GM12891 (cell line): ENCODE measurements at regions not wholly inside any gene's neighbourhood (a gene's known extent, or its start where the extent isn't known, plus 50 kb on each side); places are given as distances from the start of the nearest gene placed in this dataset.

Source experiments
- POLR2A ChIP-seq: IDR thresholded peaks from 2 replicates; pipeline ENCODE4 v1.6.1; 2011; ENCODE audit warnings: low read depth, low read length, control low read depth
- POLR2AphosphoS5 ChIP-seq: IDR thresholded peaks from 2 replicates; pipeline ENCODE4 v1.6.1; 2011; ENCODE audit warnings: low read depth, low read length, control low read depth
- POU2F2 ChIP-seq: IDR thresholded peaks from 2 replicates; pipeline ENCODE4 v1.6.1; 2011; ENCODE audit warnings: low read depth, mild to moderate bottlenecking, control low read depth, low read length, moderate library complexity
- TAF1 ChIP-seq: IDR thresholded peaks from 2 replicates; pipeline ENCODE4 v1.6.1; 2011; ENCODE audit warnings: low read depth, low read length, control low read depth

GRCh38 chr11:79973721-79974617 lies 533.1 kb upstream of the TENM4 start:
- TF ChIP-seq POLR2AphosphoS5 = no peak
- TF ChIP-seq POLR2A = no peak
- no peak for TF ChIP-seq POU2F2
- no peak for TF ChIP-seq TAF1
